Progenitor cell of endocrine pancreas (in vitro differentiated cells): ENCODE measurements at regions not wholly inside any gene's neighbourhood (a gene's known extent, or its start where the extent isn't known, plus 50 kb on each side); places are given as distances from the start of the nearest gene placed in this dataset.

Experiments used
- DNase-seq: peaks from one replicate; pipeline ENCODE4 v3.0.0; 2021; ENCODE audit warnings: low spot score; ENCODE audit not compliant: unreplicated experiment
- H3K27ac Mint-ChIP-seq: 2 replicates; pipeline ENCODE4 v1.8.0; 2021; ENCODE audit warnings: mild to moderate bottlenecking, moderate library complexity, mixed read lengths
- H3K27me3 Mint-ChIP-seq: 2 replicates; pipeline ENCODE4 v1.8.0; 2021; ENCODE audit warnings: mixed read lengths
- H3K36me3 Mint-ChIP-seq: 2 replicates; pipeline ENCODE4 v1.8.0; 2022; ENCODE audit warnings: mixed read lengths; ENCODE audit not compliant: insufficient read depth
- H3K4me1 Mint-ChIP-seq: 2 replicates; pipeline ENCODE4 v1.8.0; 2021; ENCODE audit warnings: low read depth, mixed read lengths
- H3K4me3 Mint-ChIP-seq: 2 replicates; pipeline ENCODE4 v1.8.0; 2021; ENCODE audit warnings: low read depth, mild to moderate bottlenecking, moderate library complexity, mixed read lengths
- H3K9me3 Mint-ChIP-seq: 2 replicates; pipeline ENCODE4 v1.8.0; 2021; ENCODE audit warnings: low read depth, mixed read lengths
- TF ChIP-seq, protein P1 (sequence below): fragments of 200-600 bp; sonication (generic); IDR thresholded peaks from one replicate; pipeline ENCODE4 v1.5.0; 2021; ENCODE audit warnings: antibody characterized with exemption, mild to moderate bottlenecking; ENCODE audit not compliant: unreplicated experiment

DNA sequence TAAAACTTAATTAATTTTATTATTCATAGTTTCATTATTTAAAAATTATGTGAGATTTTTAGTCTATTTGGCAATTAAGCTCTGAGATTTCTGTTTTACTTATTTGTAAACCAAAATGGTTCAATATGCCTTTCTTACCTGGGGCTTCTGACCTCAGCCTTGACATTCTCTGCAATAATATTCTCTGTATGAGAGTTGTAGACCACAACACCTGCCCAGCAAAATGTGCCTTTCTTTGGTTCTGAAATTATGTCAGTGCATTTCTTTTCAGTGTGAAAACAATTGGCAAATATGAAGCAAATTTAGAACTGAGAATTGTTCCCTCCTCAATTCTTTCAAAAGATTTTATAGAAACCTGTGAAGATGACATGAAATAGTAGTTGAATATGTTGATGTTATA is 426.4 kb upstream of the FZD8 start:
- no peak overlapping the region for H3K27ac Mint-ChIP-seq
- DNase-seq: no peak
- no peaks in the 10 kb centered on the region for H3K9me3 Mint-ChIP-seq
- peaks cover 6% of the 10 kb centered on the region for H3K27me3 Mint-ChIP-seq
- H3K36me3 Mint-ChIP-seq: no peaks in the 10 kb centered on the region
- TF ChIP-seq, protein P1, sequence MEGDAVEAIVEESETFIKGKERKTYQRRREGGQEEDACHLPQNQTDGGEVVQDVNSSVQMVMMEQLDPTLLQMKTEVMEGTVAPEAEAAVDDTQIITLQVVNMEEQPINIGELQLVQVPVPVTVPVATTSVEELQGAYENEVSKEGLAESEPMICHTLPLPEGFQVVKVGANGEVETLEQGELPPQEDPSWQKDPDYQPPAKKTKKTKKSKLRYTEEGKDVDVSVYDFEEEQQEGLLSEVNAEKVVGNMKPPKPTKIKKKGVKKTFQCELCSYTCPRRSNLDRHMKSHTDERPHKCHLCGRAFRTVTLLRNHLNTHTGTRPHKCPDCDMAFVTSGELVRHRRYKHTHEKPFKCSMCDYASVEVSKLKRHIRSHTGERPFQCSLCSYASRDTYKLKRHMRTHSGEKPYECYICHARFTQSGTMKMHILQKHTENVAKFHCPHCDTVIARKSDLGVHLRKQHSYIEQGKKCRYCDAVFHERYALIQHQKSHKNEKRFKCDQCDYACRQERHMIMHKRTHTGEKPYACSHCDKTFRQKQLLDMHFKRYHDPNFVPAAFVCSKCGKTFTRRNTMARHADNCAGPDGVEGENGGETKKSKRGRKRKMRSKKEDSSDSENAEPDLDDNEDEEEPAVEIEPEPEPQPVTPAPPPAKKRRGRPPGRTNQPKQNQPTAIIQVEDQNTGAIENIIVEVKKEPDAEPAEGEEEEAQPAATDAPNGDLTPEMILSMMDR: no peak
- H3K4me1 Mint-ChIP-seq: no peaks in the 10 kb centered on the region
- H3K4me3 Mint-ChIP-seq: no peak overlapping the region

DNA sequence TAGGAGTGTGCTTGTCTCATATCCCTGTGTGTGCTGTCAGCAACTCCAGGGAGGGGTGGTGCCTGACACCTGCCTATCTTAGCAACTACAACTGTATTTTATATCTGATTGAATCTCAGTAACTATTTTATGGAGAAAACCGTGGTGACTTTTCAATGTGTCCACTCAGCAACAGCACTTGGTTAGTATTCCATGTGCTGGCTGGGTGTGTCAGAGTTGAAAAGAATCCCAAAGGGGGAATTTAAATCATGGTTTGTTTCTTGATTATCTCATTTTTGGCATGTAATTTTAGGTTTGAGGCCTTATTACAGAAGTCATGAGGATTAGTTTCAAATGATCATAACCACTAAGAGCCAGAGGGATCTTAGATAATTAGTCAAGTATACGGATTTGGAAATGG is 425.7 kb upstream of the FZD8 start:
- TF ChIP-seq, protein P1: no peak
- Mint-ChIP-seq H3K4me1 (no peaks in the 10 kb centered on the region), H3K4me3 (no peak overlapping the region), H3K27ac (no peak overlapping the region), H3K36me3 (no peaks in the 10 kb centered on the region), H3K27me3 (peaks cover 6% of the 10 kb centered on the region), H3K9me3 (no peaks in the 10 kb centered on the region)
- DNase-seq: no peak

- Mint-ChIP-seq H3K4me1 (no peaks in the 10 kb centered on the region), H3K27ac (no peak overlapping the region), H3K36me3 (no peaks in the 10 kb centered on the region), H3K4me3 (no peak overlapping the region), H3K9me3 (no peaks in the 10 kb centered on the region), H3K27me3 (peaks cover 6% of the 10 kb centered on the region)
- TF ChIP-seq, protein P1: no peak
- no peak for DNase-seq
Observed at GRCh38 chr10:36066850-36067249, 424.8 kb upstream of the FZD8 start.

DNA sequence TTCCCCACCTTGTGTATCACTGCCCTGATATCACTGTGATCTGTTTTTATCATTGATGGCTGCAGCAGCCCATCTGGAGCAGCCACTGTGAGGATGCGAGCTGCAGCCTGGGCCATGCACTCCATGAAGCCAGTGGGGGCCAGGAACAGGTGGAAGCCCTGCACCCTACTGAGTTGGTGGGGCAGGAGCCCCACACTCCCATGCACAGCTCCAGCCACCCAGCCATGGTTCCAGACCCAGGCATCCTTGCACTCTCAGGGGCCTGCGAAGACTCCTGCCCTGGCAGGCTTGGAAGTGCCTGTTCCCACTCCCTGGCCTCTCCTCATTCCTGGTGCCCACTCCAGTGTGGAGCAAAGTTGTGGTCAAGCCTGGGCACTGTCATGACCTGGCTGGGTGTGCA is 424.0 kb upstream of the FZD8 start:
- DNase-seq: no peak
- Mint-ChIP-seq H3K27ac (no peak overlapping the region), H3K4me3 (no peak overlapping the region), H3K27me3 (peaks cover 6% of the 10 kb centered on the region), H3K4me1 (no peaks in the 10 kb centered on the region), H3K9me3 (no peaks in the 10 kb centered on the region), H3K36me3 (no peaks in the 10 kb centered on the region)
- TF ChIP-seq, protein P1: no peak

GRCh38 chr10:36063396-36063795 is 421.3 kb upstream of the FZD8 start:
- no peaks in the 10 kb centered on the region for H3K36me3 Mint-ChIP-seq
- no peak for DNase-seq
- H3K27me3 Mint-ChIP-seq: peaks cover 6% of the 10 kb centered on the region
- TF ChIP-seq, protein P1: no peak
- no peak overlapping the region for H3K27ac Mint-ChIP-seq
- no peaks in the 10 kb centered on the region for H3K9me3 Mint-ChIP-seq
- H3K4me3 Mint-ChIP-seq: no peak overlapping the region
- H3K4me1 Mint-ChIP-seq: no peaks in the 10 kb centered on the region
